ENCODE measurements at regions not wholly inside any gene's neighbourhood (a gene's known extent, or its start where the extent isn't known, plus 50 kb on each side); places are given as distances from the start of the nearest gene placed in this dataset.

DNA sequence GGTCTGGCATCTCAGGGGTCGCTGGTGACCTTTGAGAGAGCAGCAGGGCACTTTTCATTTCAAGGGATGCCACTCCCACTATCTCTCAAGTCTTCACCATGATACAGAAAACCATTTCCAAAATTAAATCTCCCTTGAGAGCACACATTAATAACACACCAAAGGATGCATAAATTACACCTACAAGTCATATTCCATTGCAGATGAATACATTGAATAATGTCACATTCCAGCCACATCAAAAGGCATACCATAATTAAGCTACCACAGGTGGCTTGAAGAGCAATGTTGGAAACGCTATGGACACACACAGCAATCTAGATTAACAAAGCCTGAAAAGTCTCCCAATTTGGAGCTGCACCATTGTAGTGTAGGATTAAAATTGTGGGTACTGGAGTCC is 353.3 kb upstream of the ZMIZ1 start:
- no peak for TF ChIP-seq FOXP2 (optimal IDR thresholded peaks at IDR 0.05; ENCODE audit: borderline replicate concordance, extremely low read depth, extremely low read length, insufficient read depth)
- TF ChIP-seq SIN3A (IDR thresholded peaks at IDR 0.05; ENCODE audit: borderline replicate concordance, insufficient read depth, low read length): no peak
- TF ChIP-seq, protein P1, sequence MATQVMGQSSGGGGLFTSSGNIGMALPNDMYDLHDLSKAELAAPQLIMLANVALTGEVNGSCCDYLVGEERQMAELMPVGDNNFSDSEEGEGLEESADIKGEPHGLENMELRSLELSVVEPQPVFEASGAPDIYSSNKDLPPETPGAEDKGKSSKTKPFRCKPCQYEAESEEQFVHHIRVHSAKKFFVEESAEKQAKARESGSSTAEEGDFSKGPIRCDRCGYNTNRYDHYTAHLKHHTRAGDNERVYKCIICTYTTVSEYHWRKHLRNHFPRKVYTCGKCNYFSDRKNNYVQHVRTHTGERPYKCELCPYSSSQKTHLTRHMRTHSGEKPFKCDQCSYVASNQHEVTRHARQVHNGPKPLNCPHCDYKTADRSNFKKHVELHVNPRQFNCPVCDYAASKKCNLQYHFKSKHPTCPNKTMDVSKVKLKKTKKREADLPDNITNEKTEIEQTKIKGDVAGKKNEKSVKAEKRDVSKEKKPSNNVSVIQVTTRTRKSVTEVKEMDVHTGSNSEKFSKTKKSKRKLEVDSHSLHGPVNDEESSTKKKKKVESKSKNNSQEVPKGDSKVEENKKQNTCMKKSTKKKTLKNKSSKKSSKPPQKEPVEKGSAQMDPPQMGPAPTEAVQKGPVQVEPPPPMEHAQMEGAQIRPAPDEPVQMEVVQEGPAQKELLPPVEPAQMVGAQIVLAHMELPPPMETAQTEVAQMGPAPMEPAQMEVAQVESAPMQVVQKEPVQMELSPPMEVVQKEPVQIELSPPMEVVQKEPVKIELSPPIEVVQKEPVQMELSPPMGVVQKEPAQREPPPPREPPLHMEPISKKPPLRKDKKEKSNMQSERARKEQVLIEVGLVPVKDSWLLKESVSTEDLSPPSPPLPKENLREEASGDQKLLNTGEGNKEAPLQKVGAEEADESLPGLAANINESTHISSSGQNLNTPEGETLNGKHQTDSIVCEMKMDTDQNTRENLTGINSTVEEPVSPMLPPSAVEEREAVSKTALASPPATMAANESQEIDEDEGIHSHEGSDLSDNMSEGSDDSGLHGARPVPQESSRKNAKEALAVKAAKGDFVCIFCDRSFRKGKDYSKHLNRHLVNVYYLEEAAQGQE (IDR thresholded peaks at IDR 0.05; ENCODE audit: insufficient read depth in 1 of 2, low read depth in 2 of 2, low read length in 2 of 2): no peak
- TF ChIP-seq TAF1 (IDR thresholded peaks at IDR 0.05; ENCODE audit: borderline replicate concordance, insufficient read depth, low read length): no peak
- no peak for TF ChIP-seq POLR2AphosphoS5 (IDR thresholded peaks at IDR 0.05; ENCODE audit: low read depth, low read length)

DNA sequence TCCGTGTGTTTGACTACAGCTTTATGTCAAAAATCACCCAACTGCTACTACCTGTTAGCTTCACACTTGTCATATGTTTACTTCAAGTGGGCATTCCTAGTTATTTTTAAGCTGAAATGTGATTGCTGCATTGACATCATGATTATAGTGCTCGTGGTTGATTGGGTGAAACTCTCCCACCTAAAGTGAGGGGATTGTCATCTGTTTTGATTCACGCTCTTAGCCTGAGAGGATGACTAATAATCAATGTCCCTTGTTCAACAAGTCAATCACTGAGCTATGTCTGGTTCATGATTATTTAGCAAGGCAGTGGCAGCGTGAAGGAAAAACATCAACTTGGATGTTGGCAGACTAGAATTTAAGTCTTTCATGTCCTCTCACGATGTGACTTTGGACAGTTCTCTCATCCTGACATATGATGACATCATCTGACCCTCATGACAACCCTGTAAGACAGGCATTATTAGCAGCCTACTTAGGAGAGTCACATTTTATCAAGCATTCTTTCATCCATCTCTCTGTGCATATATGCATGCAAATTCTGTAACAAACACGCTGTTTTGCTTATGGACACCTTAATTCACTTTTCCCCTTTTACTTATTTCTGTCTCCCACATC is 352.6 kb upstream of the ZMIZ1 start:
- TF ChIP-seq FOXP2 (optimal IDR thresholded peaks at IDR 0.05; ENCODE audit: borderline replicate concordance, extremely low read depth, extremely low read length, insufficient read depth) (no peak), POLR2AphosphoS5 (IDR thresholded peaks at IDR 0.05; ENCODE audit: low read depth, low read length) (no peak), SIN3A (IDR thresholded peaks at IDR 0.05; ENCODE audit: borderline replicate concordance, insufficient read depth, low read length) (no peak)

DNA sequence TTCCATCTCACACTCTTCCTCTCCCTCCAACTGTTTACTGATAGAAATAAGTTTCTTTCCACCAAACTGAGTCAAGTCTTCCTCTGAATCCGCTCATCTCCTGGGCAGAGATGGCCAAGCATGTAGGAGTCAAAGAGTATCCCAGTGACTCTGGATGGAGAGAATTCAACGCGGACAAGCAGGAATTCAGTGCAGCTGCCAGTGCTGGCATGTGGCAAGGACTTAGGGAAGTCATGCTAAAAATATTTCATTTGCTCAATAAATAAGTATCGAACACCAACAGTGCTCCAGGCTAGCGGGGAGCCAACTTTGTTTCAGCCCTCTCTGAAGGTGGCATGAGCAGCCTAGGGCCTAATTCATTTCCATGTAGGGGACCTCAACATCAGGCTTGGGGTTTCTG is 351.6 kb upstream of the ZMIZ1 start:
- TF ChIP-seq FOXP2 (optimal IDR thresholded peaks at IDR 0.05; ENCODE audit: borderline replicate concordance, extremely low read depth, extremely low read length, insufficient read depth) (no peak), SIN3A (IDR thresholded peaks at IDR 0.05; ENCODE audit: borderline replicate concordance, insufficient read depth, low read length) (no peak), TAF1 (IDR thresholded peaks at IDR 0.05; ENCODE audit: borderline replicate concordance, insufficient read depth, low read length) (no peak), POLR2AphosphoS5 (IDR thresholded peaks at IDR 0.05; ENCODE audit: low read depth, low read length) (no peak)
- TF ChIP-seq, protein P1 (IDR thresholded peaks at IDR 0.05; ENCODE audit: insufficient read depth in 1 of 2, low read depth in 2 of 2, low read length in 2 of 2): no peak

DNA sequence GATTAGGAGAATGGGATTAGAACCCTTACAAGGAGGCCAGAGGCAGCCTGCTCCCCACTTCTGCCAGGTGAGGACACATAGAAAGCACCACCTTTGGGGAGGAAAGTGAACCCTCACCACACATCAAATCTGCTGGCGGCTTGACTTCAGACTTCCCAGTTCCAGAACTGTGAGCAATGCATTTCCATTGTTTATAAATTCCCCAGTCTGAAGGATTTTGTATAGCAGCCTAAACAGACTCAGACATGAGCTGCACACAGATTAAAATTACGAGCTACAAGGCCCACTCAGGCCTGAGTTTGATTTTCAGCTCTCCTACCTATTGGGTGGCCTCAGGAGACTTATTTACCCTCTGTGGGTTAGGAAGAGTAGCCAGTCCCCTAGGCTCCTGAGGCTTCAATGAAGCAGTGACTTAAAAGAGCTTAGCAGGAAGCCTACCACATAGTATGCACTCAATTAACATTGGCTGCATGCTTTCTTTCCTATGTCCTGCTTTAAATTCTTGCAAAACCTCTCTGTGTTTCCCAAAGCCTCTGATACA is 350.7 kb upstream of the ZMIZ1 start:
- TF ChIP-seq POLR2AphosphoS5 (IDR thresholded peaks at IDR 0.05; ENCODE audit: low read depth, low read length) (no peak), TAF1 (IDR thresholded peaks at IDR 0.05; ENCODE audit: borderline replicate concordance, insufficient read depth, low read length) (no peak), FOXP2 (optimal IDR thresholded peaks at IDR 0.05; ENCODE audit: borderline replicate concordance, extremely low read depth, extremely low read length, insufficient read depth) (no peak), SIN3A (IDR thresholded peaks at IDR 0.05; ENCODE audit: borderline replicate concordance, insufficient read depth, low read length) (no peak)
- TF ChIP-seq, protein P1 (IDR thresholded peaks at IDR 0.05; ENCODE audit: insufficient read depth in 1 of 2, low read depth in 2 of 2, low read length in 2 of 2): no peak

DNA sequence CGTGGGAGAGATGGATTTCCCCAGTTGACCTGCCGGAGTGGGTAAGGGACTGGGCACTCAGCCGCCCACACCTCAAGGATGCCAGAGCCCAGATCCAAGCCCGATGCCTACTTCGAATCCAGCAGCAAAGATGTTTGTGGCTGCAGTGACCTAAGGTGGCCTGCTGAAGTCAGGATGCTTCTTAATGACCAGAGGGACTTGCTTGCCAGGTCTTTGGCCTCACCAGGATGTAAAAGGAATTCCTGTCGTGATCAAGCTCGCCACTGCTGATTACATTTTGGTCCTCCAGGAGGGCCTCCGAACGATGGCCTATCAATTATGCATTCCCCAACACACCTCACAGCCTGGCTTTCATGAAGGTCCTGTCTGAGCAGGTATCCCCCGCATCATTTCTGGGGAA is 349.5 kb upstream of the ZMIZ1 start:
- TF ChIP-seq FOXP2 (optimal IDR thresholded peaks at IDR 0.05; ENCODE audit: borderline replicate concordance, extremely low read depth, extremely low read length, insufficient read depth): no peak
- TF ChIP-seq, protein P1 (IDR thresholded peaks at IDR 0.05; ENCODE audit: insufficient read depth in 1 of 2, low read depth in 2 of 2, low read length in 2 of 2): no peak
- TF ChIP-seq SIN3A (IDR thresholded peaks at IDR 0.05; ENCODE audit: borderline replicate concordance, insufficient read depth, low read length): no peak
- TF ChIP-seq TAF1 (IDR thresholded peaks at IDR 0.05; ENCODE audit: borderline replicate concordance, insufficient read depth, low read length): no peak
- TF ChIP-seq POLR2AphosphoS5 (IDR thresholded peaks at IDR 0.05; ENCODE audit: low read depth, low read length): no peak
